ENCODE measurements at regions not wholly inside any gene's neighbourhood (a gene's known extent, or its start where the extent isn't known, plus 50 kb on each side); places are given as distances from the start of the nearest gene placed in this dataset.

DNA sequence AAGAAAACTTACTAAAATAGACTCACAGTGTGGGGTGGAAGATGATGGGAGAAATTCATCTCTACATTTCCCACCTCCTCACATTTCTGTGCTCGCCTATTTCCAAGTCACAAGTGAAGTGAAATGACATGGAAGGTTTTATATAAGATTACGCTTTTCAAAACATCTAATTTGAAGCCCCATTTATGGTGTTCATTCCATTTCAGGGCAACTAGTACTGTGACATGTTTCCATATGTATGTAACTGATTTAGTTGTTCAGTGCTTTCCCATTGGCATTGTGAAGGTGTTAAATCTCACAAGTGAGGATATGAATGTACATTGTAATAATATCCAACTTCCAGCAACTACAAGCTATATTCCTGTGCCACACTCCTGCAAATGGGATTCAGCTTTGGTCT, 1174.8 kb downstream of the CDH11 start:
- TF ChIP-seq MYC (IDR thresholded peaks at IDR 0.05; ENCODE audit: low read depth, low read length) (no peak), POLR2A (IDR thresholded peaks at IDR 0.05; ENCODE audit: extremely low read depth, insufficient read length) (no peak)
- TF ChIP-seq, protein P1, sequence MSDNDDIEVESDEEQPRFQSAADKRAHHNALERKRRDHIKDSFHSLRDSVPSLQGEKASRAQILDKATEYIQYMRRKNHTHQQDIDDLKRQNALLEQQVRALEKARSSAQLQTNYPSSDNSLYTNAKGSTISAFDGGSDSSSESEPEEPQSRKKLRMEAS (IDR thresholded peaks at IDR 0.05; ENCODE audit: low read depth, low read length): no peak
- TF ChIP-seq, protein P2, sequence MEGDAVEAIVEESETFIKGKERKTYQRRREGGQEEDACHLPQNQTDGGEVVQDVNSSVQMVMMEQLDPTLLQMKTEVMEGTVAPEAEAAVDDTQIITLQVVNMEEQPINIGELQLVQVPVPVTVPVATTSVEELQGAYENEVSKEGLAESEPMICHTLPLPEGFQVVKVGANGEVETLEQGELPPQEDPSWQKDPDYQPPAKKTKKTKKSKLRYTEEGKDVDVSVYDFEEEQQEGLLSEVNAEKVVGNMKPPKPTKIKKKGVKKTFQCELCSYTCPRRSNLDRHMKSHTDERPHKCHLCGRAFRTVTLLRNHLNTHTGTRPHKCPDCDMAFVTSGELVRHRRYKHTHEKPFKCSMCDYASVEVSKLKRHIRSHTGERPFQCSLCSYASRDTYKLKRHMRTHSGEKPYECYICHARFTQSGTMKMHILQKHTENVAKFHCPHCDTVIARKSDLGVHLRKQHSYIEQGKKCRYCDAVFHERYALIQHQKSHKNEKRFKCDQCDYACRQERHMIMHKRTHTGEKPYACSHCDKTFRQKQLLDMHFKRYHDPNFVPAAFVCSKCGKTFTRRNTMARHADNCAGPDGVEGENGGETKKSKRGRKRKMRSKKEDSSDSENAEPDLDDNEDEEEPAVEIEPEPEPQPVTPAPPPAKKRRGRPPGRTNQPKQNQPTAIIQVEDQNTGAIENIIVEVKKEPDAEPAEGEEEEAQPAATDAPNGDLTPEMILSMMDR (IDR thresholded peaks at IDR 0.05; ENCODE audit: low read depth, low read length): no peak
- no peak for DNase-seq (ENCODE audit: low read depth)
- H3K4me3 ChIP-seq (ENCODE audit: low read depth, low read length): no peak overlapping the region

DNA sequence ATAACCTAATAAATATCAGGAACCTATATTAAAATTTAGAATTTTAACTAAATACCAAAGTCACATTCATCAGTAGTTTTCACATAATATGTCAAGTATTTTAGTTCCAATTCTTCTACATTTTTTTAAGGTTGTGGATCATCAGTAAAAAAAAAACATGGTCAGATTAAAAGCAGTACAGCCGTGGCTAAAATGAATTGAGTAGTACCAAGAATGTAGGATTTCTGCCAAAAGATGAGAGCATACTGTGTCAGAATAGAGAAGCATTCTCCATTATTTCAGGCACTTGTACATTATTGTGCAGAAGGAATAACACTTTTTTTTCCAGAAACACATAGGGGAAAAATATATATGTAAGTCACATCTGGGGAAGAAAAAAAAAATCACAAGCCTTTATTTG, 1176.1 kb downstream of the CDH11 start:
- no peak for DNase-seq (ENCODE audit: low read depth)
- H3K4me3 ChIP-seq (ENCODE audit: low read depth, low read length): no peak overlapping the region
- TF ChIP-seq MYC (IDR thresholded peaks at IDR 0.05; ENCODE audit: low read depth, low read length) (no peak), POLR2A (IDR thresholded peaks at IDR 0.05; ENCODE audit: extremely low read depth, insufficient read length) (no peak)
- TF ChIP-seq, protein P1 (IDR thresholded peaks at IDR 0.05; ENCODE audit: low read depth, low read length): no peak
- TF ChIP-seq, protein P2 (IDR thresholded peaks at IDR 0.05; ENCODE audit: low read depth, low read length): no peak

DNA sequence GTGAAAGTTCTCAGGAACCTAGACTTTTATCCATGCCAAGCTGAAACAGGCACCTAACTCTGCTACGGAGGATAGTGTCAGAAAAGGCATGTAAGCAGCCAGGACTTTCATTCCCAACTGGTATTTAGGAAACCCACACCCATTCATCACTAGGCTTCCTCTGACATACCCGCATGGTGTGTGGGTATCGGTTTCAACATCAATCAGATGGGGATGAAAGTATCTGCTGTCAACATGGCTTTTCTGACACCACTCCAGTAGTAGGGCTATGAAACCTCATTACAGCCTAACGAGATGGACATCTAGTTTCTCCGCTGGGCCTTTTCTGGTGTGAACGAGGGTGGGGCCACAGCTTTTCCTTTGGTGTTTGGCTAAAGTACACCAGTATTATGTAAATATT, 1178.3 kb downstream of the CDH11 start:
- no peak overlapping the region for H3K4me3 ChIP-seq (ENCODE audit: low read depth, low read length)
- TF ChIP-seq, protein P2 (IDR thresholded peaks at IDR 0.05; ENCODE audit: low read depth, low read length): no peak
- TF ChIP-seq POLR2A (IDR thresholded peaks at IDR 0.05; ENCODE audit: extremely low read depth, insufficient read length): no peak
- TF ChIP-seq, protein P1 (IDR thresholded peaks at IDR 0.05; ENCODE audit: low read depth, low read length): no peak
- no peak for TF ChIP-seq MYC (IDR thresholded peaks at IDR 0.05; ENCODE audit: low read depth, low read length)
- DNase-seq (ENCODE audit: low read depth): no peak

DNA sequence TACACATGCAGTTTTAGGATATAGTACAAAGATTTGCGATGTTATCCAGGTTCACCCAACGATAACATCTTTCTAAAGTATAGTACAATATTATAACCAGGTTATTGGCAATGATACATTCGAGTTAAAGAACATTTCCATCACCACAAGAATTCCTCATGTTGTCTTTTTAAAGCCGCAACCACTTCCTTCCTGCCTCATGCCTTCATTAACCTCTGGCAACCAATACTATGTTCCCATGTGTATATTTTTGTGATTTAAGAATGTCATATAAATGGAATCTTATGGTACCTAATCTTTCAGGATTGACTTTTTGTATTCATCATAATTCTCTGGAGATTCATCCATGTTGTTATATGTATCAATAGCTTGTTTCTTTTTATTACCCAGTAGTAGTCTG, 1183.2 kb downstream of the CDH11 start:
- no peak for DNase-seq (ENCODE audit: low read depth)
- H3K4me3 ChIP-seq (ENCODE audit: low read depth, low read length): no peak overlapping the region
- TF ChIP-seq POLR2A (IDR thresholded peaks at IDR 0.05; ENCODE audit: extremely low read depth, insufficient read length): no peak
- TF ChIP-seq MYC (IDR thresholded peaks at IDR 0.05; ENCODE audit: low read depth, low read length): no peak
- TF ChIP-seq, protein P2 (IDR thresholded peaks at IDR 0.05; ENCODE audit: low read depth, low read length): no peak
- TF ChIP-seq, protein P1 (IDR thresholded peaks at IDR 0.05; ENCODE audit: low read depth, low read length): no peak

DNA sequence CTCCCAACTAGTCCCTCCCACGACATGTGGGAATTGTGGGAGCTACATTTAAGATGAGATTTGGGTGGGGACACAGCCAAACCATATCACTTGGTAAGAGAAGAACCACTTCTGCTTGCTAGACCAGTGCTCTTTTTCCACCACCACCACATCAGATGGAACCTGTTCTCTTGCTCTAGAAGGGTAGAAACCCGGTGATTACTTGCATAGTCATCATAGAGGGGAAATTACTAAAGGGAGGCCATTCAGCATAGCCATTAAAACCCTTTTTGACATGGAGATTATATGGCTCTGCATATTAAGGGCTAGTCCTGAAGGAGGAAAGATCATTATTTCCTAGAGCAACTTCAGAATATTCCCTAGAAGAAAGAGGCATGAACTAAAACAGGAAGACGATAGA, 1188.0 kb downstream of the CDH11 start:
- TF ChIP-seq, protein P2 (IDR thresholded peaks at IDR 0.05; ENCODE audit: low read depth, low read length): no peak
- TF ChIP-seq, protein P1 (IDR thresholded peaks at IDR 0.05; ENCODE audit: low read depth, low read length): no peak

DNA sequence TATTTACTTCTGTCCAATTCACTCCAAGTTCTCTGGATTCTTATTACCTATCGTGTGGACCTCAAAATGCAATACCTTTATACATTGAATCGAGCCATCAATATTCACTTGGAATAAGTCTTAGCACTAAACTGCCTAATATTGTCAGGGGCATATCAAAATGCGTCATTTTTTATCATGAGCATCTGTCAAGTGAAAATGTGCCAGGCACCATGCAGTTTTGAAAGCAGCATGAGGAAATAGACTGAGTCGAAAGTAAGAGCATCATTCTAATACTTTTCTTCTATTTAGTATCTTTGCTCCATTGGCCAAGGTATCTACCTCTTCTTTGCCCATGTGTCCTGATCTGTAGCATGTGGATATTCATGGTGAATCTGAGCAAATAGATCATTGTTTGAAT, 1193.4 kb downstream of the CDH11 start:
- no peak overlapping the region for H3K4me3 ChIP-seq (ENCODE audit: low read depth, low read length)
- TF ChIP-seq, protein P1 (IDR thresholded peaks at IDR 0.05; ENCODE audit: low read depth, low read length): no peak
- TF ChIP-seq POLR2A (IDR thresholded peaks at IDR 0.05; ENCODE audit: extremely low read depth, insufficient read length): no peak
- no peak for DNase-seq (ENCODE audit: low read depth)

More for the DNA sequence above, 1188.0 kb downstream of the CDH11 start:
- H3K4me3 ChIP-seq (ENCODE audit: low read depth, low read length): no peak overlapping the region
- no peak for DNase-seq (ENCODE audit: low read depth)
